DMS153 (cell line): ENCODE measurements at regions not wholly inside any gene's neighbourhood (a gene's known extent, or its start where the extent isn't known, plus 50 kb on each side); places are given as distances from the start of the nearest gene placed in this dataset.

Experiments
- DNase-seq: peaks from one replicate; lab custom pipeline; 2025; lab: John Stamatoyannopoulos, UW

DNA sequence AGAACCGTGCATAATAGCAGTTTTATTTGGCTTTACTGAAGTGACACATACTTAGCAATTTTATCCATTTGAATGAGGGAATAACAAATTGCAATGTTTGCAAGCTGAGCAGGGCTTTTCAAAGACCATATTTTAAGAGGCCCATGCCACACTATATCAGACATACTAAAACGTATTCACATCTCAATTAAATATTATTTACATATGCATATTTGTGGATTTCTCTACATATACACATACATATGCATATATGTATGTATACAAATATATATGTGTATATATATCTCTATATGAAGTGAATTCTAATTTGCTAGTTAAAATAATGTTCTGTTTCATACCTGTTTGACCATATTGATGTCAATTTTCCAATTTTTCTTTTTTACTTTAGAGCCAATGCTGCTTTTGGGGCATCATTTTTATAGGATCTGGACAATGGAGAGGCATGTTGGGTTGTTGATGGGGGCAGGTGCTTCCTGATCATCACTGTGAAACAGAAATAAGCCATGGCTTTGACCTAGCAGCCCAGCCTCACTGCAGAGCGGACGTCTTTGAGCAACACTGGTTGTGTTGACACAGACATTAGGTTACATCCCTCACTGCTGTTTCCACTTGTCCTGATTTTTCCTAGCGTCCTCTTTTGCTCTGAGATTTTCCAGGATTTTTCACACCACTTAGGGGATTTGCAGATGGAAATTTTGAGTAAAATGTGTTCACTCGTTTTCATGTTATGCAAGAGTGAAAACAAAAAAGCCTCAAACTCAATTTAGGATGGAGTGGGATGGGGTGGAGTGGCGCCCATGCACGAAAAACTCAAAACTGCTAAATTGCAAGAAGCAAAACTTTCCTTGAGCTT is 56.9 kb downstream of the RDH14 start:
- no peak for DNase-seq

DNA sequence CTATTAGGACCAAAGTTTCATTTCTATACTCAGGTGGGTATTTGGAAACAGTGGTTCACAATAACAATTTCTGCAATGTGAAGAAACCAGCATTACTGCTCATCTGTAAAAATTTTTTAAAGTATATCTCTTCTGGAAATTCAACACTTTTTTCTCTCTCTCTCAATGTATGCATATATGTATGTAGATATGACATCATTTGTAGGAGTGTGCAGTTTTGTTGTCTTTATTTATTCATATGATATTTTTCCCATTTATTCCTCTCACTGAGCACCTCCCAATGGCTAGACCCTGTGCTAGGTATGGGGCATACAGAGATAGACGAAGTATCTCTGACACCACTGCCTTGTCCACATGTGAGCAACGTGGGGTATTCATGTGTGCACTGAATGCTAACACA is 58.3 kb downstream of the RDH14 start:
- DNase-seq, result no peak

DNA sequence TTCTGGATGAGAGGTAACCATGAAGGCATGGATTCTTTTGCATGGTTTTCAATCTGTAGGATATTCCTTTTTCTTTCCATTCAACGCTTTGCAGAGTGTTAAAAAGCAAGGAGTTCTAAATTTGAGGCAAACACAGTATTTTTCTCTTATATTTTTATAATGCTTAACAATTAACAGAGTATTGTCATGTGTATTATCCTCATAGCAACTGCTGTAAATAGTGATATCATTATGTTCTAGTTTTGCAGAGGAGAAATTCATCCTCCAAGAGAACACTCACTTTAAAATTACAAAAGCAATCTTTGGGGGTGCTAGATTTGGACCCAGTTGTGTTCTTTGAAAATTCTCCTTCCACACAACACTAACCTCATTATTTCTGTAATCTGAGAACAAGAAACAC is 58.7 kb downstream of the RDH14 start:
- no peak for DNase-seq

GRCh38 chr2:18501156-18501555 is 59.3 kb downstream of the RDH14 start:
- no peak for DNase-seq

DNA sequence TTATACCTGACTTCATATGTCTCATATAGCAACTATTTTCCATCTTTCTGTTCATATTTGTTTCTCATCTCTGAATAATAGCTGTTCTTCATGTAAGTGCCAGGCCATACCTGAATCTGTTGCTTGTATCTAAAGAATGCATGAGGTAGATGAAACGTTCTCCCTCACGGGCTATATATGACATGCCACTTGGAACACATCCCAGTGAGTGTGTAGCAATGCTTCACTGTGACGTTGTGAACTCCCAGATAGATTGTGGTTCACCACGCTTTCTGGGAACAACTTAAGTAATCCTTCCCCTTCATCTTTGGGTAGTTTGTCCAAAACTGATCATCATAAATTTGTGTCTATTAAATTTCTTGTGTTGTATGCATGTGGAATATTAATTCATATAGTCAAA is 60.1 kb downstream of the RDH14 start:
- DNase-seq, result no peak

- DNase-seq, result peak; percentile 79
Measured at GRCh38 chr2:18498531-18498930, 61.9 kb downstream of the RDH14 start.

DNA sequence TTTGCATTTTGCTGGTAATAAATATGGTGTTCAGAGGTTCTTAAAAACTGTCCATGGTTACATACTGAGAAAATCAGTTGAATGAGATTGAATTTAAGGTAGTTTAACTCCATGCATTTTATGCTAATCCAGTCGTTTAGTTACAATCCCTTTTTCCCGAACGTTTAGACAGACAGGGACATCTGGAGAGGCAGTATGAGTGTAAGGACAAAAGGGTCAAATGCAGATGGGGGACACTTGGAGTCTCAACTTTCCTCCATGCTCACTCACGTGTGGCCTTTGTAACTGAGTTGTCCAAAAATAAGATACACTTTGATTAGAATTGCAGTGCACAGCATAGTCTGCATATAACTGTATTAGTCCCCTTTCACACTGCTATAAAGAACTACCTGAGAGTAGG is 63.9 kb downstream of the RDH14 start:
- no peak for DNase-seq

- DNase-seq, result no peak
Measured at GRCh38 chr2:18495058-18495457, 65.4 kb downstream of the RDH14 start.

DNA sequence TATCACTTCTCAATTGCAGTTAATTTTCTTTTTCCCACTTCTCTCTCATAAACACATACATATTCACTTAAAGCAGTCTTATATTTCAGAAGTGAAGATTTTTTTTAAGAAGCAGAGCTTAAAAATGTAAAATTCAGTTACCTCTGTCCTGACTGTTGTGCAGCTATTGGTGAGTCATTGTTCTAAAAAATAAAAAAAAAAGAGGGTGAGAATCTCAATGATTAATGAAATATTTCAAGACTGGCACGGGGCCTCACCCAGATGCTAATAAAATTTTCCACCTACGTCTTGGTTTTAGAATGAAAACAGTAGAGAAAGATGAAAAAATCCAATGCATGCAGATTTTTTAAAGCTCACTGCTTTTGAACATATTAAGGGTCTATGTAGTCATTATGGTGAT is 67.7 kb downstream of the RDH14 start:
- DNase-seq, result no peak

DNA sequence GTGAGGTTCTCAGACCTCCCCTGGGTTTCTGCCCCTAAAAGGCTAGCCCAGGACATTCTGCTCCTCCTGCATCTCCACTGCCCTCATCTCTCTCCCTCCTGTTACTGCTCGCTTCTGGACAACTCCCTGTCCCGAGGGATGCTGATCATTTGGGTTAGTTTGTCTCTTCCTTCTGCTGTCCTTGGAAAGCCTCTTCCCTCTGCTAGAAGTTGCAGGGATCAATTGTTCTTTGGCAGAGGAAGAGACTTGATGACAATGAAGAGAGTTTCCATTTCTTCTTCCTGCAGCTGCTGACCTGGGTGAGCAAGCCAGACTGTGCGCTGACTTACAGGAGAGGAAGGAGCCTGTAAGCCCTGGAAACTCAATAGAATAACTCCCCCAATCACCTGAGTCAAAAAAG is 68.9 kb downstream of the RDH14 start:
- DNase-seq, result no peak

DNA sequence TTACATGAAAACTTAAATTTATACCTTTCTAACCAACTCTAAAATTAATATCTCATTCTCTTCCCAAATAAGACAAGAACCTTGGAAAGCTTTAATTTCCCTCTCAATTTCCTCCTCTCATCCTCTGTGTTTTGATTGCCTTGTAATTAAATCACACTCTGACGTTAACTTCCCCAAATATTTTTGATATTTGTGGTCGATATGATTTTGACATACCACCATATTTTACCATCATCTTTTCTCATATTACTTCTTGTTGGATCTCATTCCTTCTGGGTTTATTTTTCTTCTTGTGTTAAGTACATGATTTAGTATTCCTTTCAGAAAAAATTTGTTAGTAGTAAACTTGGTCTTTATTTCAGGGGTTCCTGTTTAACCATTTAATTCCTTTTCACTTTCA is 69.6 kb downstream of the RDH14 start:
- DNase-seq, result no peak

DNA sequence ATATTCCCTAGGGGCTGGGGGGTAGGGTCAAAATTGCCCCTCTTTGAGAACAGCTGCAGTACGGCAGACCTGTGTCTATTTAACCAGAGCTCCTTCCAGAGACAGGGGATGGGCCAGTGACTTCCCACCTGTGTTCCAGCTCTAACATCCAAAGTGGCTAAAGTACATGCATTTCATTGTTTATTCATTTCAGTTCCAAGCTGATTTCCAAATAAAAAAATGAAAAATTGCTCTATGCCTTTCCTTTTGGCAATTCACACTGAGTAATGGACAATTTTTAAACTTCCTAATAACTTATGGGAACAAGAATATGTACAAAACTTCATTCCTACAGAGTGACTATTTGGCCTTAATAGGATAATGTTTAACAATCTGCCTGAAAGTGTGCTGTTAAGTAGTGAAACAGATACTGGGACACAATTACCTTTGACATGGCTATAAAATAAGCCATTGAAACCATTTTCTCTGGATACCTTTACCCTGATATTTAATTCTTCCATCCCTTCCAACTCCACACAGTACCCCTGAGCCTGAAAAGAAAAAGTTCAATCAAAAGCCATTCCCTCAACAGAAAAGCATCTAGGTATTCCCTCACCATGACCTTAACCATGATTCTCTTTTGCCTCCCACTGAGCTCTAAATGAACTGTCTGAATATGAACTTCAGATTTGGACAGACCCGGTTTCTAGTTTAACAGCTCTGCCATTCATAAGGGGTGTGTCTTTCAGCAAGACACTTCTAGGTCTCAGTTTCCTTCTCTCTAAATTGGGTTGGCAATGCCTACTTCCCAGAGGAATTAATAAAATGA is 73.1 kb downstream of the RDH14 start:
- DNase-seq, result no peak

DNA sequence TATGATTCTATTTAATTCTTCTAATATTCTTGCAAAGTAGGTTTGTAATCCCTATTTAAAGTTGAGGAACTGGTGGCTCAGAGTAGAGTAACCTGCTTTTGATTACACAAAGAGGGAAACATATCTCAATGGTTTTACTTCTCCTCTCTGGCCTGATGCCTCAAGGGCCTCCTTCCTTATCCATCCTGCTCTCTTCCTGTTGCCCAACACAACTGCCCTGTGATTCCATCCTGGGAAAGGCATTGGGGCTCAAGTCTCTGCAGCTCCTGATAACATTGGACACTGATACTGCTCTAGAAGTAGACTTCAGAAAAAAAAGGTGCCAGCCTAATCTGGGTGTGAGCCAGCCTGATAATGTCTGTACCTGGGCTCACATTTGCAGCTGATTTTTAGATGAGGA is 75.8 kb downstream of the RDH14 start:
- no peak for DNase-seq

- no peak for DNase-seq
Measured at GRCh38 chr2:18483896-18484295, 76.6 kb downstream of the RDH14 start.

- no peak for DNase-seq
Measured at GRCh38 chr2:18482666-18483065, 77.8 kb downstream of the RDH14 start.

DNA sequence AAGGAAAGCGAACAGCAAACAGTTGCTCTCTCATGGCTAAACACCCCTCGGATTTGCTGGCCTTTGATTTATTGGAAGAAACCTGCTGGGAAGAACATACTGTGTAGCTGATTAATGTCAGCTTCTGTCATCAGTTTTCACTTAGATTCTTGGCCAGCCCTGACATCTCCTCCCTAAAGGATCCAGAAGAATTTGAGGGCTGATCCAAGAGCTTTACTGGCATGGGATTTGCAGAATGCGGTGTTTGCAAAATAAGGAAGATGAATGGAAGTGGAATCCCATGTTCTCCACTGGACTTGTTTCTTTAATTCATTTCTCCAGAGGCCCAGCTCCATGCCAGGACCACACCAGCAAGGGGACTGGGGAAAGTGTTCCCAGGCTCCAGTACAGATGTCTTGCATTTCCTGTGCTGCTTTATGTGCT is 80.5 kb downstream of the RDH14 start:
- no peak for DNase-seq

GRCh38 chr2:18477293-18477692 is 83.2 kb downstream of the RDH14 start:
- DNase-seq, result no peak

DNA sequence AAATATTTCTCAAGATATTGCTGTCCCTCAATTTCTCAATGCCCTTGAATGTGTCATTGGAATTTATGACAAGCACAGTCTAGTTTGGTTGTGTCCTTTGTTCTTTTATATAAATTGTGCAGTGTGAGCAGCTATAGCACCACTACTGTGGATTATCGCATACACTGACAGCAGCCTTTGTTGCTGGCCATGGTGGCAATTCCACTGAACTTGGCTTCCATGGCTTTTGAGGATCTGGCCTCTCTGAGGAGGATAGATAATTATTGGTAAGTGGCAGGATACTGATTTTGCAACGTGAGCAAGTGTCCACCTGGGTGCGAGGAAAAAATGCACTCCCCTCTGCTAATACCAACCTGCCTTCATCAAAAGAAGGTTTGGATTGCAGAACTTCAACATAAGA is 84.0 kb downstream of the RDH14 start:
- DNase-seq, result no peak

GRCh38 chr2:18475884-18476283 is 84.6 kb downstream of the RDH14 start:
- no peak for DNase-seq

- DNase-seq, result no peak
Measured at GRCh38 chr2:18474700-18475099, 85.8 kb downstream of the RDH14 start.

DNA sequence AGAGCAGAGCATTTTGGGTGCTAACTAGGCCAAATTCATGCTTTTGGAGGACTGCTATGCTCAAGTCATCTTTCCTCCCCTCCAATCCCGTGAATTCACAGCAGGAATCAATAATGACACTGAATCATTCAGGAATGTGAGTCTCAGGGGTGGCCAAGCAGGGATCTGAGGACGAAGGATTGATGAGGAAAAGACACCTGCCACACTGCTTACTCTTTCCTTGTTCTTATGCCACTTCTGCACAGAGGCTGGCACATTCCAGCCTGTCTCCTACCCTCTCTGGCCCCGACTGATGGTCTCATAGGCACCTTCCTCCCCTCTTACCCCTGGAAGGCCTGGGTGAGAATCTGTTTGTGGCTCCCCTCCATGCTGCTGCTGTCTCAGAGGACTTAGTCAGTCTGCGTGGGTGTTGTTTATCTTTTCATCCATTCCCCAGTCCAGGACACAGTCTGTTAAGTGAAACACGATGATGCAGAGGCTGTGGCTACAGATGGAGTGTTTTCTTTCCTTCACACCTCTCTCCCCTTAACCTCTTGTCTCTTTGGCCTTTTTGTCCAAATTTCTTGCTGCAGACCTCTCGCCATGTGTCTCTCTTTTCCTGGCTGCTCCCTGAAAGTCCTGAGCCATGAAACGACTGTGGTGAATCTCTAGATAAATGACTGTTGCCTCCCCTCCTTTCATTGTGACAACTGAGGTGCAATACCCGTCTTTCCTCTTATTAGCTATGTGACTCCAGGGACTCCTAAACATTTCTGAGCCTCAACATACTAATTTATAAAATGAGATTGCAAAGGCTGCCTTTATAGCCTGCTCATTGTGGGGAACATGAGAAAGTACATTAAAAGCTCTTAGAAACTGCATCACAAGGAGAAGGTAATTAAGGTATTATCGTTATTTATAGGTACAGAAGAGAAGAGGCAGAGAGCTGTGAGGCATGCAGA is 86.9 kb downstream of the RDH14 start:
- DNase-seq, result no peak

DNA sequence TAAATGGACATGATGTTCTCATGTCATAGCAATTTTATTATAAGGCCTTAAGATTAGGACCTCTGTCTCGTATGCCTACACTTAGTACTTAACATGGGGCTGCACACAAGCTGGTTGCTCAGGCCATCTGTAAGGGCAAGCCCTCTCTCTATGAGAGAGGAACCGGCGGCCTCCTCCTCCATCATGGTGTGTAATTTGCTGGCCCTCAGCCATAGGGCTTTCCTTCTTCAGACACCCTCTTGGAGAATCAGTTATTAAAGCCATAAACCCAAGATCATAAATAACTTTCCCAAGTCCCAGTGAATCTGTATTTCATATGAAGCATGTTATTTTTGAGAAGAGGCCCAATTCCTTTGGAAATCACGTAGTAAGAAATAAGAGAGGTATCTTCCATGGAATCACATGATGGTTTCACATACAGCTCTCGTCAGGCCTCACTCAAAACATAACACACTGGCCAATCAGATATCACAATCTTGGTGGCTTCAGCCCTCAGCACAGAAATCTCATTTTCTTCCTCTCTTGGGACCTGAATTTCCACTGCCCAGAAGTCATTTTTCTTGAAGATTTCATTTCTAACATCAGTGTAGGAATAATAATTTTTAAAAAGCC is 92.6 kb downstream of the RDH14 start:
- no peak for DNase-seq
